GM12875 (cell line): ENCODE measurements at regions not wholly inside any gene's neighbourhood (a gene's known extent, or its start where the extent isn't known, plus 50 kb on each side); places are given as distances from the start of the nearest gene placed in this dataset.

Experiments
- H3K4me3 ChIP-seq: one replicate; pipeline ENCODE4 v1.5.1; 2011; ENCODE audit warnings: low read depth, low read length, control low read depth
- TF ChIP-seq, protein P1 (sequence below): IDR thresholded peaks from 2 replicates; pipeline ENCODE4 v1.5.1; 2011; ENCODE audit warnings: low read depth, mild to moderate bottlenecking, control low read depth, inconsistent platforms, low read length, moderate library complexity, borderline replicate concordance; ENCODE audit not compliant: insufficient read depth

DNA sequence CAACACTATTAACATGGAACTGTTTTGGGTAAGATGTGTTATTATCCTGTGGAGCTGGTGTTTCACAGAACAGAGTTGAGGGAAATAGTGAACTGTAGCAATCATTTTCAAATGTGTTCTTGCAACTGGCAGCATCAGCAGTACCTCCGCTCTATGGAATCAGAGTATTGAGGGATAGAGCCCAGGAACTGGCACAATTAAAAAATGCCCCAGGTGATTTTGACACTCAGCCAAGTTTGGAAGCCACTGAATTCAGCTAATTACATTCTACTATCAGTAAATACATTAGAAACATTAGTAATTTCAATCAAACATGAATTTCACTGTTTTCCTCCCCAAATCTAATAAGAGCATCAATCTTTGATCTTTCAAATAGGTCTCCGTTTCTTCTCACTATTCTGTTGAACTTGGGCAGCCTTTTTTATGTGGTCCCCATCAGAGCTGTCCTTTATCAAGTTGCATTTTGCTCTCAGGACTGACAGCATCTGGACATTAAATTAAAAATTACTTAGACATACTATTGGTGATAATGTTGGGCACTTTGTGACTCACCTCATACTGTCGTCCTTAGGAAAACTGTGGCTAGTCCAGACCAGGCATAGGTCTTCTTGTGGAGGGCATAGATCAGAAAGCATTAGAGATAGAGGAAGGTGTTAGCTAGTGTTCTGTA is 251.5 kb downstream of the DHX35 start:
- TF ChIP-seq, protein P1, sequence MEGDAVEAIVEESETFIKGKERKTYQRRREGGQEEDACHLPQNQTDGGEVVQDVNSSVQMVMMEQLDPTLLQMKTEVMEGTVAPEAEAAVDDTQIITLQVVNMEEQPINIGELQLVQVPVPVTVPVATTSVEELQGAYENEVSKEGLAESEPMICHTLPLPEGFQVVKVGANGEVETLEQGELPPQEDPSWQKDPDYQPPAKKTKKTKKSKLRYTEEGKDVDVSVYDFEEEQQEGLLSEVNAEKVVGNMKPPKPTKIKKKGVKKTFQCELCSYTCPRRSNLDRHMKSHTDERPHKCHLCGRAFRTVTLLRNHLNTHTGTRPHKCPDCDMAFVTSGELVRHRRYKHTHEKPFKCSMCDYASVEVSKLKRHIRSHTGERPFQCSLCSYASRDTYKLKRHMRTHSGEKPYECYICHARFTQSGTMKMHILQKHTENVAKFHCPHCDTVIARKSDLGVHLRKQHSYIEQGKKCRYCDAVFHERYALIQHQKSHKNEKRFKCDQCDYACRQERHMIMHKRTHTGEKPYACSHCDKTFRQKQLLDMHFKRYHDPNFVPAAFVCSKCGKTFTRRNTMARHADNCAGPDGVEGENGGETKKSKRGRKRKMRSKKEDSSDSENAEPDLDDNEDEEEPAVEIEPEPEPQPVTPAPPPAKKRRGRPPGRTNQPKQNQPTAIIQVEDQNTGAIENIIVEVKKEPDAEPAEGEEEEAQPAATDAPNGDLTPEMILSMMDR: no peak

DNA sequence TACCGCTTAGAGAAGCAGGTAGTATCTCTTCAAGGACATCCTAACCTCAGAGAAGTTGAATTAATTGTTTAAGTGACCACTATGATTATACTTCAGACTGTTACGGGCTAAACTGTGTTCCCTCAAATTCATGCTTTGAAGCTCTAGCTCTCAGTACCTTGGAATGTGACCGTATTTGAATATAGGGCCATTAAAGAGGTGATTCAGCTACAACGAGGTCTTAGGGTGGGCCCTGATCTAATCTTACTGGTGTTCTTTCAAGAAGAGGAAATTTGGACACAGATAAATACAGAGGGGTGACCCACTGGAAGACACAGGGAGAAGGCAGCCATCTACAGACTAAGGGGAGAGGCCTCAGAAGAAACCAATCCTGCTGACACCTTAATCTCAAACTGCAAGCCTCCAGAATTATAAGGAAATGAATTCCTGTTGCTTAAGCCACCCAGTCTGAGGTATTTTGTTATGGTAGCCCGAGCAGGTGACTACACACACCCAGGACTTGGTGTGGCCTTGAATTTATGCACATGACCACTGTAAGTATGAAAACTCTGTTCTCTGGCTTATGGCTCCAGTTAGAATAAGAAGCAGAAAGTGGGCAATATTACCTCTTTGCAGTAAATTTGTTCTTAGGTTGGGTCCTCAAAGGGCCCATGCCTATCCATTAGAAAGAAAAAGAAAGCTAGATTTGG is 249.1 kb downstream of the DHX35 start:
- H3K4me3 ChIP-seq: no peak overlapping the region
- TF ChIP-seq, protein P1: no peak

More for the DNA sequence above, 251.5 kb downstream of the DHX35 start:
- H3K4me3 ChIP-seq: no peak overlapping the region

DNA sequence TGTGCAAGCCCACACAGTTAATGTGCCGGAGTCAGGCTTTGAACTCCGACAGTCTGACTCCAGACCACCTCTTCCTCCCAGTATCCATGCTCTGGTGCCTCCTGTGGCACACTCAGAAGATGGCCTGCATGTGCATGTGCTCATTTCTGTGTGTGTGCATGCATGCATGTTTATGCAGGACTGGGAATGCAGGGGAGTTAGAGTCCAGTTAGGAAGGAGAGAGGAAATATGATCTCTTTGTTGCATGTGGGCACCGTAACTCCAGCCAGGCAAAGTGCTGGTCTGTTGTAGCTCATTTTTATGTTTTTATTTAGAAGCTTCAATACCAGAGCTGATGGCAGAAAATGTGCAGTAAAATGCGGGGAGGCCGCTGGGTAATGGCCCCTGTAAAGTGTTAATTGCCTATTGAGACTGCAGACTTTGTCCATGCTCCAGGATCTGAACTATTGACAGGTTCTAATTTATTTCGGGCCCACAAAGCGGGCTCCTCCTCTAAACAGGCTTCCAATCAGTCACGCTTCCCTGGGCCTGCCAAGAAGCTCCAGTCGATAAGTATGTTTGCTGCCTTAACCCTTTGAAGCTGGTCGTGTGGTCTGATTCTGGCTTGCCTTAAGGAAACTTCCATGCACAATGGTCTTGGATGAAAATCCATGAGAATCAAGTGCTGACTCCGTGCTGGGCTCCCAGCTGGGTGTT is 248.3 kb downstream of the DHX35 start:
- H3K4me3 ChIP-seq: no peak overlapping the region
- TF ChIP-seq, protein P1: no peak

DNA sequence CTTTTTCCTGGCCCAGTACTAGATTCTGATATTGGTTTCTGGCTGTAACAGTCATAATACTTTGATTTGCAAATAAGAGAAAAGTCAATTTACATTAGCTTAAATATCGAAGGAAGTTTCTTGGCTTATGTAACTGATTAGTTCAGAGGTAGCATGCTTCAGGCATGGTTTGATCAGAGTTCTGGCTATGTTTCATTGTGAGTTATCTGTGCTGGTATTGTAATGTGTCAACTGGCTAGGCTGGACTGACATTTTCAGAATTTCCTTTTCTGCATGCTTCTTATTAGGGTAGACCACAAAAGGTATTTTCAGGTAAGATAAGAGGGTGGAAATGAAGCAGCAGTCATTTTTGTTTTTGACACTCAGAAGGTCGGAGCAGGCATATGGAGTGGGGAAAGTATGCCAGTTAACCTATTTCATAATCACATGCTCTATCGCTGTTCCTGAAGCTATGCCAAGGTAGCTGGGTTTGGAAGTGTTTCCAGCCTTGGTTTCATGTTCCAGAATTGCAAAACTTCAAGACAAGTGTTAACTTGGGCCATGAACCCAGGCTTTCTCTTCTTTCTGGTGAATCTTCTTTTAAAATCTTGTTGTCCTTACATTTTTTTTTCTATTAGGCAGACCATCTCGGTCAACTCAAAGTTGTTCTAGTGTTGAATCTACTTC is 244.9 kb downstream of the DHX35 start:
- no peak overlapping the region for H3K4me3 ChIP-seq
- TF ChIP-seq, protein P1: no peak

DNA sequence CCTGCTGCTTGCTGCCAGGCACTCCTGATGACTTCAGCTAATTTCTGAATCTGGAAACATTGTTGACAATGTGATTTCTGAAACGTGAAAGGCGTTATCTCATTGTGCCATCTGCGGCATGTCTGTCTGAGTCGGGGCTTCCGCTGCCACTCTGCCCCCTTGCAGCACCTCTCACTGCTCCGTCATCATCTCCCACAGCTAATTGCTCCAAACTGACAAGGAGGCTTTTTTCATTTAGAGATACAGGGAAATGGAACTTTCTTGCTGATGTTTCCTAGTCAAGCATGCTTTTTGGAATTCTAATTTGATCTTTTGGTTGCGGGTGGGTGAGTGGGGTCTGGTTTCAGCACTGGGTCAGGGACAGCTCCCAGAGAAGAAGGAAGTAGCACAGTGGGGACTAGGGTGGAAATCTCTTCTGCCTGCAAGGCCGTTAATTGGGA is 233.5 kb downstream of the DHX35 start:
- TF ChIP-seq, protein P1: no peak
- no peak overlapping the region for H3K4me3 ChIP-seq

DNA sequence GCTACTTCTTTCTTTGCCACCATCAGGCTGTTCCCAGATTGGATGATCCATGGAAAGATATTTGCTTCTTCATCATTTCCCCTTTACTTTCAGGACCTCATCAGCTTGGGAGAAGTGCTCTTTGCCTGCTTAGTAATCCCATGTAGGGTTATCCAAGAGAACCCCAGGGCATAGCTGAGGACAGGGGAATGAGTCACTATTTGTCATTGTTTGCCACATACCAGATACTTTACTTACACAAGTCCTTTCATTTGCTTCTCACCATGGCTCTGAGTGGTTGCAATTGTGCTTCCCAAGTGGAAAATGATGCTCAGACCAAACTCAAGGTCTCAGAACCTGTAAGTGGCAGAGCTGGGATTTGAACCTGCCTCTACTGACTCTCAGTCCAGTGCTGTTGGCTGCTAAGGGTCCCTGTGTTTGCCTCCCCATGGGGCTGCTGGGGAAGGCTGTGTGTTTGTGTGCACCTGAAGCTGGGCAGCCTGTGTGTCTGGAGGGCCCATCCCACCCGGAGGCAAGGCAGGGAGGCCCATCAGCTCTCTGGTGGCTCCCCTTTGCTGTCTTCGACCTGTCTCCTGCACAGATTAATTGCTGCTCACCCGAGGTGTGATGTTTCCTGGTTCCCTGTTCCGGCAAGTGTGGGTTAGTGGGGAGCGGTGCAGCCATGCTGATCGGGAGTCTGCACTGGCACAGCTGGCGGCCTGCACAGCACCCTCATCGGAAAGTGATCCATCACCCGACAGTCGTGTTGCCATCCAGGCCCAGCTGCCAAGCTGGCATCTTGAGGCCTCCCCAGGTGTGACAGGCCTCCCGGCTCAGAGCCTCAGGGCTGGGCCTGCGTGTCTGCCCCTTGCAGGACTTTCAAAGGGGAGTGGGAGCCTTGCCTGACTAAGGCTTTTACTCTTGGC is 228.8 kb downstream of the DHX35 start:
- H3K4me3 ChIP-seq: no peak overlapping the region
- TF ChIP-seq, protein P1: no peak
